ENCODE measurements at regions not wholly inside any gene's neighbourhood (a gene's known extent, or its start where the extent isn't known, plus 50 kb on each side); places are given as distances from the start of the nearest gene placed in this dataset.

GRCh38 chr9:99635032-99635431 lies 186.7 kb upstream of the NR4A3 start:
- 0% methylated on average over 3 of the region's 3 CpGs for WGBS (ENCODE audit: insufficient coverage, low coverage, missing lambda C conversion rate)
- Histone ChIP-seq H3K9ac (ENCODE audit: insufficient read depth in 1 of 2, low read depth in 2 of 2, low read length in 2 of 2) (no peak overlapping the region), H3K9me1 (ENCODE audit: control insufficient read depth, insufficient read depth, low read length) (no peaks in the 10 kb centered on the region), H3K4me3 (no peak overlapping the region), H3K27me3 (ENCODE audit: control insufficient read depth in 2 of 2, insufficient read depth in 2 of 2, low read length in 2 of 2) (no peaks in the 10 kb centered on the region), H3K27ac (ENCODE audit: extremely low read depth, low read depth, low read length) (no peak overlapping the region), H3K9me3 (replicated peaks; ENCODE audit: control insufficient read depth, insufficient read depth, low read depth, low read length) (no peaks in the 10 kb centered on the region), H2AFZ (ENCODE audit: low read depth, low read length) (no peak overlapping the region), H3K4me1 (replicated peaks in 1 of 2; ENCODE audit: control insufficient read depth in 2 of 2, insufficient read depth in 2 of 2, low read length in 2 of 2) (no peaks in the 10 kb centered on the region), H3K4me2 (ENCODE audit: insufficient read depth, low read length) (no peak overlapping the region), H4K20me1 (replicated peaks; ENCODE audit: control insufficient read depth, insufficient read depth, low read length) (no peaks in the 10 kb centered on the region), H3K79me2 (ENCODE audit: control insufficient read depth, insufficient read depth, low read length) (no peaks in the 10 kb centered on the region), H3K36me3 (ENCODE audit: control insufficient read depth, insufficient read depth, low read length) (no peaks in the 10 kb centered on the region)
- in situ Hi-C loops (cut with MboI) (no loop called here), intact Hi-C loops (cut with micrococcal nuclease) (loop anchor here (10.0 kb wide), 1 partner anchor 60 kb away; no protein-coding TSS in a partner anchor)
- FAIRE-seq (no peak), DNase-seq (ENCODE audit: extremely low read depth in 1 of 4, low spot score in 3 of 4) (no peak), ATAC-seq (no peak)
- no peak for TF ChIP-seq SP2 (IDR thresholded peaks at IDR 0.05; ENCODE audit: extremely low read depth, low read depth, low read length, poor library complexity, severe bottlenecking)
- no peak for TF ChIP-seq ZNF280B (CRISPR knock-in tag; IDR thresholded peaks at IDR 0.05)
- TF ChIP-seq HDAC2 (IDR thresholded peaks at IDR 0.05), result no peak
- no peak for TF ChIP-seq SRF (CRISPR knock-in tag; IDR thresholded peaks at IDR 0.05)
- TF ChIP-seq ASH1L (IDR thresholded peaks at IDR 0.05; ENCODE audit: borderline replicate concordance, low read depth, partially characterized antibody), result no peak
- no peak for TF ChIP-seq ZFP1 (CRISPR knock-in tag; IDR thresholded peaks at IDR 0.05)
- no peak for TF ChIP-seq ERF (CRISPR knock-in tag; IDR thresholded peaks at IDR 0.05)
- TF ChIP-seq ARID3A (IDR thresholded peaks at IDR 0.05; ENCODE audit: borderline replicate concordance, low read depth, low read length), result no peak
- no peak for TF ChIP-seq GABPB2 (CRISPR knock-in tag; conservative IDR thresholded peaks at IDR 0.05)
- TF ChIP-seq ZNF280A (IDR thresholded peaks at IDR 0.05; ENCODE audit: low read depth, partially characterized antibody), result no peak
- TF ChIP-seq ATF6 (CRISPR knock-in tag; IDR thresholded peaks at IDR 0.05), result no peak
- no peak for TF ChIP-seq HOXB6 (CRISPR knock-in tag; IDR thresholded peaks at IDR 0.05; ENCODE audit: borderline replicate concordance)
- CTCF ChIA-PET (ENCODE audit: low intra/inter-chr PET ratio), result no interaction called here
- no TSS peak for BruUV-seq (replicated peaks)
- POLR2A ChIA-PET, result no interaction called here
